GM12878 (cell line): ENCODE measurements at regions not wholly inside any gene's neighbourhood (a gene's known extent, or its start where the extent isn't known, plus 50 kb on each side); places are given as distances from the start of the nearest gene placed in this dataset.

Experiments
- CUX1 ChIP-seq: IDR thresholded peaks from 2 replicates; pipeline ENCODE4 v1.6.1; 2012; ENCODE audit warnings: improper control_type of control experiment, low read depth, low read length; ENCODE audit not compliant: insufficient replicate concordance
- FOXK2 ChIP-seq: fragments of 450-650 bp; IDR thresholded peaks from 2 replicates; pipeline ENCODE4 v1.6.1; 2017; ENCODE audit warnings: mild to moderate bottlenecking, moderate library complexity
- JUNB ChIP-seq: IDR thresholded peaks from 2 replicates; pipeline ENCODE4 v1.6.1; 2016; ENCODE audit warnings: antibody characterized with exemption, mild to moderate bottlenecking
- NR2C1 ChIP-seq: fragments of 450-650 bp; IDR thresholded peaks from 2 replicates; pipeline ENCODE4 v1.6.1; 2017; ENCODE audit warnings: antibody characterized with exemption, mild to moderate bottlenecking, moderate library complexity
- PAX8 ChIP-seq: fragments of 450-650 bp; IDR thresholded peaks from 2 replicates; pipeline ENCODE4 v1.6.1; 2017; ENCODE audit warnings: mild to moderate bottlenecking, moderate library complexity
- POLR2AphosphoS2 ChIP-seq: IDR thresholded peaks from 2 replicates; pipeline ENCODE4 v1.6.1; 2011; ENCODE audit warnings: low read depth, mild to moderate bottlenecking, low read length, improper control_type of control experiment, moderate library complexity
- RBBP5 ChIP-seq: fragments of 200-600 bp; sonication (generic); conservative IDR thresholded peaks from 2 replicates; pipeline ENCODE4 v1.6.1; 2016
- RCOR1 ChIP-seq: conservative IDR thresholded peaks from 2 replicates; pipeline ENCODE4 v1.6.1; 2012; ENCODE audit warnings: low read depth, low read length, improper control_type of control experiment
- SP1 ChIP-seq: IDR thresholded peaks from one replicate; pipeline ENCODE4 v1.6.1; 2011; ENCODE audit warnings: low read depth, low read length
- ZBTB4 ChIP-seq: fragments of 450-650 bp; formaldehyde crosslinking; IDR thresholded peaks from 2 replicates; pipeline ENCODE4 v1.4.0; 2022; ENCODE audit warnings: mild to moderate bottlenecking, moderate library complexity

- TF ChIP-seq ZBTB4 (no peak), CUX1 (no peak), SP1 (no peak), JUNB (no peak), FOXK2 (no peak), POLR2AphosphoS2 (no peak), NR2C1 (no peak), PAX8 (no peak), RCOR1 (no peak), RBBP5 (no peak)
- TF ChIP-seq, all 136 proteins: peak for 0
Measured at GRCh38 chr5:5799229-5799628, 376.8 kb downstream of the ICE1 start (continued).
